GM19463 (cell line): ENCODE measurements at regions not wholly inside any gene's neighbourhood (a gene's known extent, or its start where the extent isn't known, plus 50 kb on each side); places are given as distances from the start of the nearest gene placed in this dataset.

ENCODE experiments used
- ATAC-seq: cut with Tn5 transposase; IDR thresholded peaks from one replicate; pipeline ENCODE4 v1.9.1; 2021; ENCODE audit warnings: mild to moderate bottlenecking, moderate library complexity; ENCODE audit not compliant: unreplicated experiment

DNA sequence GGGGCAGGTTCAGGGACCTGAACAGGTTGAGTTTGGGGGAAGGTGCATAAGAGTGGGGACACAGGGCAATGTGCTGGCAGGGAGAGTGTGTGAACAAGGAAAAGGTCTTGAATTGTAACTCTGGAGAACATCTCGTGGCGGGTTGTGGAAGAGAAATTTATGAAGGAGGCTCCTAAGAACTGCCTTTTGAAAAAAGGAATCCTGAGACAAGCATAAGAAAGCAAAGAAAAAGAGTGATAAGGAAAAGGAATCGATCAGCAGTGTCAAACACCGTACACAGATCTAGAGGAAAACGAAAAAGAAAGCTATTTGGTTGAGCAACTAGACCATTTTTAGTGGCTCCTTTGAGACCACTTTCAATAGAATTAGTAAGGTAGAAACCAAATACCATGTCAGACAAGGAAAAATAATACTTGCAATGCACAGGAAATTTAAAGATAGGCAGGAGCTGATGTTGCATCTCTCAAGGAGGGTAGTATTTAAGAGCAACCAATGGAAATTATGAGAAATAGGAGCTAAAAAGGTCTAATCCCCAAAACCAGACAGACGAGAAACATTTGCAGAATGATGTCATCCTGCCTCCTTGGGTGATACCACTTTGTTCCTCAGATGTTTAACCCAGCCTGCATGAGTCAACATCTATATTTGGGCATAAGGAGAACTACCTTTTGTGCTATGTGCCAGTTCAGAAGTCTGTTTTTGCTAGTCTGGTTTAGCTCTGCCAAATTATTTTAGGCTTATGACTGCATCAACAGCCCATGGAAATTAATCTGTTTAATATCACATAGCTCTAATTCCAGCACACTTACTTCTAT, 64.5 kb upstream of the STK38L start:
- peak; percentile 92 for ATAC-seq

DNA sequence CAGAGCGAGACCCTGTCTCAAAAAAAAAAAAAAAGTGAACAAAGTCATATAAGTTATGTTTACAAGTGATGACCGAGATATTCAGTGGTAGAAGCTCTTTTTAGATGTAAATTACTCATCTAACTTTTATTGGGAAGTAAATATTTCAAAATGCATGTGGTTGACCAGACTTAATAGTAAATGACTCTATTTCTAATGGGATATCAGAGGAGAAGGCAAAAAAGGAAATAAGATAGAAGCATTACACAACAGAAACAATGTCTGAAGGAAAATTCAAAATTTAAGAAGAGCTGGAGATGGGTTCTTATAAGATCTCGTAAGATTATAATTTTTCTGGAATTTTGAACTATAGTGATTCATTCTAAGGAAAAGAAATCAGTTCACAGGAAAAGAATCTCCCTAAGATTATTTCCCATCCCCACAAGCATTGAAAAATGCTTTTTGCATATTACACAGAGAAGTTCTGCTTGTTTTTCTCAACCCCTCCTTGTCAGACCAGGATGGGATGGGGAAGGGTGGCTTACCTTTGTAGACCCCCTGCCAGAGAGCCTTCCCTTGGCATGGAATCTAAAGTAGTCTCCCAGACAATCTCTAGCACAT, 63.1 kb upstream of the STK38L start:
- no peak for ATAC-seq

- no peak for ATAC-seq
These were observed 60.7 kb upstream of the STK38L start for GRCh38 chr12:27183342-27183741.

- peak; percentile 86 for ATAC-seq
These were observed 58.7 kb upstream of the STK38L start for GRCh38 chr12:27185234-27186021.

DNA sequence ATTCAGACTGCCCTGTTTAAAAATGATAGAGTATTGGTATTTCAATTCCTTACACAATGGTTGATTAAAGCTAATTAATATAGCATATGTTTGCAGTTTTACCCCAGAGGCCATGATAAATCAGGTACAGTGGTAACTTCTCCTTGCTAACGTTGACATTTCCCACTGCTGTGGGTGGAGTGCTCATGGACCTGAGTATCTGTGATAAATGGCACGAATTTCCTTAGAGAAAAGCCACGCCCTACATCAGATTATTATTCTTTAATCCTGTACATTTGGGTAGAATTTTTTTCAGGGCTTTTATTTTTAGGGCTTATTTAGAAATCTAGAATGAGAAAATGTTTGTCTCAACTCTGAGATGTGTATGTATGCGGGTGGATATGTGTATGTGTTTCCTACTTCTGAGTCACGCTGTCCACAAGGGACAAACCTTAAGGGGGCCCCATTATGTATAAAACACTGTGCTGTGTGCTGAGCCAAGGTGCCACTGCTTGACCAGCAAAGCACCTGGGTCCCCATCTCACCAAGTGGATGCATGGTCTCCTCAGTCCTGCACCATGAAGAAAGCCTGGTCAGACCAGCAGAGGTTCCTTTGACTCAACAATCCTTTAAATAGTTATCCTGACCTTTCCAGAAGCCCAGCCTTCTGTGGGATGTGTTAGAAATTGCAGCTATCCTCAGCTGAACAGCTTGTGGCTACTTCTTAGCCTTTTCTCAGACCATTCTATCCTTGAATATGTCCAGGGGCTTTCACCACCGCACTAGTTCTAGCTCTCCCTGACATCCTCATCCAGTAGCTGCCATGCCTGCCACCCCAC, 57.9 kb upstream of the STK38L start:
- no peak for ATAC-seq

DNA sequence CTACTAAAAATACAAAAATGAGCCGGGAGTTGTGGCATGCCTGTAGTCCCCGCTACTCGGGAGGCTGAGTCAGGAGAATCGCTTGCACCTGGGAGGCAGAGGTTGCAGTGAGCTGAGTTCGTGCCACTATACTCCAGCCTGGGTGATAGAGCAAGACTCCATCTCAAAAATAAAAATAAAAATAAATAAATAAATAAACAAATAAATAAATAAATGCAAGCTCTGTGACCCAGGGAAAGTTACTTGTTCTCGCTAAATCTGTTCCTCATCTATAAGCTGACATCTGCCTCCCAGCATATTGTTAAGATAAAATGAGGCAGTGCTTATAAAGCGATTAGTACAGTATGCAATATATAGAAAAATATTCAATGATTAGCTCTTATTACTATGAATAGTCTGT, 56.4 kb upstream of the STK38L start:
- ATAC-seq = no peak

GRCh38 chr12:27190761-27191160, 53.3 kb upstream of the STK38L start:
- no peak for ATAC-seq

DNA sequence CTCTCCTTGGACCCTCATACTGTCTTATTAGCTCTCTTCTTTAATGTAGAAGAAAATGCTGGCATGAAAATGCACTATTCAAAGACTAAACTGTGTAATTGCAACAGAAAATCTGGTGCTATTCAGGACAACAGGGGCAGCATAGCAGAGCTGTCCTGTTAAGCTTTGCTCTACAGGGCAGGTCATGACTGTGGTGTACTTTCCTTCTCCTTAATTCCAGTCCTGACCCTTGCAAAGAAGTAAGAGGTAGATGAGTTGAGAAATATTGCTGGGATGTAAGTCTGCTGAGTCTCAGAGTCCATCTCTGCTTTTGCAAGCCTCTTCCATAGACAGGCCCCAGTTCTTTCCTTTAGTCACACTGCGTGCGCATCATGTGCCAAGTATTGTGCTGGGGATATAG, 52.6 kb upstream of the STK38L start:
- ATAC-seq = no peak

GRCh38 chr12:27192118-27192802, 51.8 kb upstream of the STK38L start:
- no peak for ATAC-seq

- ATAC-seq = no peak
These were observed 51.0 kb upstream of the STK38L start for GRCh38 chr12:27193106-27193505.

- no peak for ATAC-seq
These were observed 50.1 kb upstream of the STK38L start for GRCh38 chr12:27193854-27194544.
